22Rv1 (cell line): ENCODE measurements at regions not wholly inside any gene's neighbourhood (a gene's known extent, or its start where the extent isn't known, plus 50 kb on each side); places are given as distances from the start of the nearest gene placed in this dataset.

Source experiments
- ZFX ChIP-seq: fragments of 450-650 bp; IDR thresholded peaks from 2 replicates; pipeline ENCODE4 v1.6.1; 2017; ENCODE audit warnings: antibody characterized with exemption, borderline replicate concordance
- TF ChIP-seq, protein P1 (sequence below): fragments of 450-650 bp; IDR thresholded peaks from 2 replicates; pipeline ENCODE4 v1.5.1; 2017; ENCODE audit warnings: mild to moderate bottlenecking

DNA sequence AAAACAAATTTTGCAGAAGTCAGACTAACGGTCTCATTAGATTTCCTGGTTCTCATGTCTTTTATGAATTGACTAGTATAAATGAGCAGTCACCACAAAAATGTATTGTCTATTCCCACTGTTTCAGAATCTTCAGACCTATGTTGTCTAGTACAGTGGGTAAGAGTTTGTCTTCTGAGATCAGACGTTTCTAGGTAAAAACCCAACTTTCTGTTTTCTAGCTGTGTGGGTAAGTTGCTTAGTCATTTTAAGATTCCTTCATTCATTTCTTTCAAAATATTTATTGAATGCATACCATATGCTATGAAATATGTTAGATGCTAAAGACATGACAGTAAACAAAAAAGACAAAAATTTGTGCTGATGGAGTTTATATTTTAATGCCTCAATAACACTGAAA is 156.3 kb downstream of the POLR1F start:
- TF ChIP-seq, protein P1, sequence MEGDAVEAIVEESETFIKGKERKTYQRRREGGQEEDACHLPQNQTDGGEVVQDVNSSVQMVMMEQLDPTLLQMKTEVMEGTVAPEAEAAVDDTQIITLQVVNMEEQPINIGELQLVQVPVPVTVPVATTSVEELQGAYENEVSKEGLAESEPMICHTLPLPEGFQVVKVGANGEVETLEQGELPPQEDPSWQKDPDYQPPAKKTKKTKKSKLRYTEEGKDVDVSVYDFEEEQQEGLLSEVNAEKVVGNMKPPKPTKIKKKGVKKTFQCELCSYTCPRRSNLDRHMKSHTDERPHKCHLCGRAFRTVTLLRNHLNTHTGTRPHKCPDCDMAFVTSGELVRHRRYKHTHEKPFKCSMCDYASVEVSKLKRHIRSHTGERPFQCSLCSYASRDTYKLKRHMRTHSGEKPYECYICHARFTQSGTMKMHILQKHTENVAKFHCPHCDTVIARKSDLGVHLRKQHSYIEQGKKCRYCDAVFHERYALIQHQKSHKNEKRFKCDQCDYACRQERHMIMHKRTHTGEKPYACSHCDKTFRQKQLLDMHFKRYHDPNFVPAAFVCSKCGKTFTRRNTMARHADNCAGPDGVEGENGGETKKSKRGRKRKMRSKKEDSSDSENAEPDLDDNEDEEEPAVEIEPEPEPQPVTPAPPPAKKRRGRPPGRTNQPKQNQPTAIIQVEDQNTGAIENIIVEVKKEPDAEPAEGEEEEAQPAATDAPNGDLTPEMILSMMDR: no peak
- no peak for TF ChIP-seq ZFX
